ENCODE measurements at regions not wholly inside any gene's neighbourhood (a gene's known extent, or its start where the extent isn't known, plus 50 kb on each side); places are given as distances from the start of the nearest gene placed in this dataset.

GRCh38 chr6:16849988-16850680 is 88.9 kb upstream of the ATXN1 start:
- DNase-seq = no peak

- no peak for DNase-seq
These were observed 88.2 kb upstream of the ATXN1 start for GRCh38 chr6:16849280-16849987.

DNA sequence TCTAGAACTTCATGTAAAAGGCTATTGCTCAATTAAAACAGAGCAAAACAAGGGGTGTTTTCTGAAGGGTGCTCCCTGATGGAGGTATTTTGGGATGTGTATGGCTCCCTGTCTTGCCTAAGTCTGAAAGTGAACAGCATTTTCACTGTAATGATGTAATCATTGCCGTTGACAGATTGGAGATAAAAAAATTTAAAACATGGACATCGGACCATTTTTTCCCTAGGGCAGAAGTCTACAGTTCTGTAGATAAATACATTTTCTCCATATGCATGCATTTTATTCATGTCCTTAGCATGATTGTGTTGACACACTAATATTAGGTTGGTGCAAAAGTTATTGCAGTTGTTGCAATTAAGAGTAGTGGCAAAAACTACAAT is 85.1 kb upstream of the ATXN1 start:
- no peak for DNase-seq

DNA sequence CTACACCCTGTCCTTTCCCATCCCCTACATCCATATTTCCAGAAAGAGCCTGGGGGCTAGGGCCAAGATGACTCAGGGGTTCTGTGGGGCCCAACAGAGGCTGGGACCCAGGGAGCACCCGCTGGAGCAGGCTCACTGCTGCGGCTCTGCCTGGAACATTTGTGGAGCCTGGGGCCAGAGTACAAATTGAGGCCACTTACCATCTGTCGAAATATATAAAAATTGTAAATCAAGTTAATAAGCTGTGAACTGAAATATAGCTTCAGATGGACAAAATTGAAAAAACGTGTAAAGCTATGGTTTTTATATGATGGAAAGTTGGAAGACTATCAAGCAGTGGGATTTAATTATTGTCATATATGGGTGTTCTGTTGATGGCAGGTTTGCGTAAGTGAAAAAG is 82.9 kb upstream of the ATXN1 start:
- no peak for DNase-seq

DNA sequence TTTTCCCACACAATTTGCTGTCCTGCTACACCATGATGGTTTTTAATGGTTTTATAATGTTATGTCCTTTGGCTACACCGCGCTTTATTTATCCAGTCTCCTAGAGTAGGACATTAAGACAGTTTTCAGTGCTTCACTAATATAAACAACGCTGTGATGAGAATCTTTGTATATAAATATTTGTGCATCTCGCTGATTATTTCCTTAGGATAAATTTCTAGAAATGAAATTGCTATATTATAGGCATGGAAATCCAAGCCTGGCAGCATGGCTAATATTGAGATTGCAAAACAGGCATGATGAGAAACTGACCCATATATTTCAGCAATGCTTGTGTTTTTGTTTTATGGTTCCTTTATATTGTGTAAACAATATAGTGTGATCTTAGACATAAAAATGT is 81.4 kb upstream of the ATXN1 start:
- no peak for DNase-seq

- no peak for DNase-seq
These were observed 80.0 kb upstream of the ATXN1 start for GRCh38 chr6:16841241-16841640.

DNA sequence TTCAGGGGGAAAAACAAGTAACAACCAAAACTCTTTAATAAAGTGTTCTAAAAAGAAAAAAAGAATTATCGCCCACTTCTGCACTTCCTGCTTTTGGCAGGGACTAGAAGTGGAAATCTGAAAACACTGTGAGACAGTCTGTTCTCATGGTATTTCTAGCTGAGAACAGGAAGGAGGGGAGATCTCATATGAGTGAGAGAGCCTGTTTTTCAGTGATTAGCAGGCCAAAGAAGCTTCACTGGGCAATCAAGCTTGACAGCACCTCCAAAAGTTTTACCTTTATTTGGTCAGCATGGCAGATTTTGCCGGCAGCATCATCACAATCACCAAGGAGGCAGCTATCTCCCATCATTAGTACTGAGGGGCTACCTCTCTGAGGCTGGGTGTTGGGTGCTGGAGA is 79.5 kb upstream of the ATXN1 start:
- no peak for DNase-seq

DNA sequence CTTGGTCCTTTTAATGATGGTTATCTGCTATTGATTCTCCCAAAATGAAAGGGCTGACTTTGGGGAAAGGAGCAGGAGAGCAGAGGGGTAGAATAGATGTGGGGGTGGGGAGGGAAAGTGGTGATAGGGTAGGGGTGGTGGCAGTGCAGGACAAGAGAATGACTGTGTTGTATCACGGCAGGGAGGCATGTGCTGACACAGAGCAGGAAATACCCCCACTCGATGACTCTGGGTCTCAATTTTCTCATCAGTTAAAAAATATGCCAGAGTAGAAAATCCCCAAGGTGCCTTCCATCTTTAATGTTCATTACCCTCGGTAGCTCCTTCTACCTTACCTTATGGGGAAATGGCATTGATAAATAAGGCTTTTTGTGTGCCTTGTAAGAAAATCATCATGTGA is 79.0 kb upstream of the ATXN1 start:
- no peak for DNase-seq

DNA sequence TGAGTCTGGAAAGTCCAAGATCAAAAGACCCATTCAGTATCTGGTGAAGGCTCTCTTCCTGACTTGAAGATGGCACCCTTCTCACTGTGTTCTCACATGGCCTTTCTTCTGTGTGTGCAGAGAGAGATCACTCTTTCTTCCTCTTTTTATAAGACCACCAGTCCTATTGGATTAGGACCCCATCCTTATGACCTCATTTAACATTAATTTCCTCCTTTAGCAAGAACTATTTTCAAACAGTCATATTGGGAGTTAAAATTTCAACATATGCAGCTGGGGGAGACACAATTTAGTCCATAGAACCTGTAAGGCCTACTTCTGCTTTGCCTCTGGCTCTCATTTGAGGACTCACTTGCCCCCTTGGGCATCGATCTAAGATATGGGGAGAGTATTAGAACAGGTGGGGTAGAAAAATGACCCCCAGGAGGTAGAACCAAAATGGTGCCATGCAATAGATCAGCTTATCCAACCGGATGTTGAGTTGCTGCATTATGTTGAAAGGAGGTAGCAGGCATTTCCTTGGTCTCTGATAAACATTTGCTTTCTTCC is 78.4 kb upstream of the ATXN1 start:
- DNase-seq = no peak

- DNase-seq = no peak
These were observed 76.1 kb upstream of the ATXN1 start for GRCh38 chr6:16837217-16837972.

DNA sequence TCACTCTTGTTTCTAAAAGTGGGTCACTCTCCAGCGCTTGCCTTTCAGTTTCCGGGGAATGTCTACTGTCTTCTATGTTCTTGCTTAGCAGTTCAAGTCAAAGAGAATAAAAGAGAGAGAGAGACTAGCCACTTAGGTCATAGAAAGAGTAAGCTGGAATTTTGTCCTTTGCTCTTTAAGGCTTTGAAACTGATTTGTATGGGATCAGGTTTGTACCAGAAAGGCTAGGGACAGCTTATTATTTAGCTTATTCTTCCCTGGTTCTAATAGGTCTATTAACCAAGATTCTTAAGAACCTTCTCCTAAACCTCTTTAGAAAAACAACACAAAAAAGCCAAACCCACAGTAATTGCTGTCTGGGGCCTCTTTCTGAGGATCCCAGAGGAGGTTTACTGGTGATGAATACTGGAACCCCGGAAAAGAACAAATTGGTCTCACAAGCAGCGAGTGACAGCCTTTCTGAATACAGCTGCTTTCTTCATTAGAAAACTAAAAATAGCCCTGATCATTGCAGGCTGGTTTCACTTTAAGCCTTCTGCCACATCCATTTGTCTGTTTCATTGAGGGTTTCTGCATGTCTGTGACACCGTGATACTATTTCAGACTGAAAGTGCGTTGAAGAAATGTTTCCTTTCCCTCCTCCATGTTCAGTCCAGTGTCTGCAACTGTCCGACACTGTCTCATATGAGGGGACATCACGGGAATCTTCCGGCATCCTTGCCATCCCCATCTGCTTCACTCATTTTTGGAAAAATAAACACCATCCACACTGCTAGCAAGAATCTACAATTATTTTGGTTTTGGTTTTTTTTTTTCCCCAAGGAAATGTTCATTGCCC is 75.1 kb upstream of the ATXN1 start:
- DNase-seq = no peak

- no peak for DNase-seq
These were observed 73.0 kb upstream of the ATXN1 start for GRCh38 chr6:16834242-16834641.

GRCh38 chr6:16832721-16833120 is 71.5 kb upstream of the ATXN1 start:
- DNase-seq = no peak

DNA sequence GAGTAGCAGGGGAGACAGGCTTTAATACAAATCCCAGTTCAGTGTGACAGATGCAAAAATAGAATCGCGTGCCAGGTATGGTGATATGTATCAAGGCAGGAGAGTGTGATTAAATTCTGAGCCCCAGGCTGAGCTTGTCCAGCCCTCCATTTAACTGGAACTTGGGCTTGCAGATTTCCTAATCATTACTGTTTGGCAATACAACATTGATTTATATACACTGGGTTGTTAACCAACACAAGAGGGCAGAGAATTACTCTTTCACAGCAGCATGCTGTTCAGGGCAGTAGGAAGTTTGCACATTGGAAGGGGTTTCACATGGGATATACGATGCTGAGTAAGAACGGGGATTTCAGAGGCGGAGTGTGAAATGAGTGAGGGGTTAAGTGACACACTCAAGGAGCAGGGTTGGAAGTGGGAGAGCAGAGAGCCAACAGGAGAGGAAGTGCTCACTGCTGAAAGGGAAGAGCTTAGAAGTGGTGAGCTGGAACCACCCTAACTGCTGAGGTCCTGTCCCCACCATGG is 70.8 kb upstream of the ATXN1 start:
- no peak for DNase-seq

GRCh38 chr6:16831136-16831535 is 69.9 kb upstream of the ATXN1 start:
- no peak for DNase-seq

DNA sequence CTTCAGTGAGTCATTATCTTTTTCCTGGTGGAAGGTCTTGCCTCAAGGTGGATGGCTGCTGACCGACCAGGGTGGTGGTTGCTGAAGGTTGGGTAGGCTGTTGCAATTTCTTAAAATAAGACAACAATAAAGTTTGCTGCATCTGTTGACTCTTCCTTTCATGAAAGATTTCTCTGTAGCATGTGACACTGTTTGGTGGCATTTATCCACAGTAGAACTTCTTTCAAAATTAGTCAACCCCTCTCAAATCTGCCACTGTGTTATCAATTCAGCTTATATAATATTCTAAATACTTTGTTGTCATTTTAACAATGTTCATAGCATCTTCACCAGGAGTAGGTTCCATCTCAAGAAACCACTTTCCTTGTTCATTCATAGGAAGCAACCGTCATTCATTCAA is 66.8 kb upstream of the ATXN1 start:
- no peak for DNase-seq

DNA sequence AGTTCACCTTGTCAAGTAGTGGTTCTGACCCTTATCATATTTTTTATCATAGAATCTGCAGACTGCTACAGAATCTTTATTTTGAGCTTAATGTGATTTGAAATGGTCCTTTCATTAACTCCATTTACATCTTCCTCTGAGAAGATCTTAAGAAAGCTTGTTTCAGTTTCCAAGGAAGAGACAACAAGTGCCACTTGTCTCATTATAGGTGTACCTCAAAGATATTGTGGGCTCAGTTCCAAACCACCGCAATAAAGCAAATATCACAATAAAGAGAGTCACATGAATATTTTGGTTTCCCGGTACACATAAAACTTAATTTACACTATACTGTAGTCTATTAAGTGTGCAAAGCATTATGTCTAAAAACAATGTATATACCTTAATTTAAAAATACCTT is 66.4 kb upstream of the ATXN1 start:
- DNase-seq = no peak

GRCh38 chr6:16825784-16826183 is 64.5 kb upstream of the ATXN1 start:
- DNase-seq = no peak

GRCh38 chr6:16824845-16825685 is 63.8 kb upstream of the ATXN1 start:
- DNase-seq = no peak

DNA sequence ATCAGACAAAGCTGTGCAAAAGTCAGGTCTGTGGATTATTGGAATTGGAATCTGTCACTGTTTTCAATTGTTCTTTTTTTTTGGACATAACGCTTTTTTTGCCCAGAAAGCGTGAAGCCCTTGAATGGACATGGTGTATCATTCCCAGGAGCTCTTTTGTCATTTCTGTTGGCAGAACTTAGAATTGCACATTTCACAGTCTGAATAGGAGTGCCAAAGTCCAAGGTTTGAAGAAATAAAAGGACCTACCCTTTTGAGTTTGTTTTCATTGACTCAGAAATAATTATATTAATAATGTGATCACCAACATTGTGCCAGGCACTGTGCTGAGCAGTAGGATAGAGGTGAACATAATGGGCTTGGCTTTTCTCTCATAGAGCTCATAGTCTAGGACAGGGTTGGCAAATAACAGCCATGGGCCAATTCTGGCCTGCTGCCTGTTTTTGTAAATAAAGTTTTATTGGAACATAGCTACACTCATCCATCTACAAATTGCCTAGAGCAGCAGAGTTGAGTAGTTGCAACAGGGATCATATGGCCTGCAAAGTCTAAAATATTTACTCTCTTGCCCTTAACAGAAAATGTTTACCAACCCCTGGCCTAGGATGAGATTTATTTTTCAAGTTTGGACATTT is 62.6 kb upstream of the ATXN1 start:
- DNase-seq = no peak

Data from stimulated activated CD4-positive, alpha-beta T cell treated with anti-CD3 and anti-CD28 coated beads, Interleukin-2, amount 100 ng/mL, for 24 hours (primary cell).